ENCODE measurements at regions not wholly inside any gene's neighbourhood (a gene's known extent, or its start where the extent isn't known, plus 50 kb on each side); places are given as distances from the start of the nearest gene placed in this dataset.

DNA sequence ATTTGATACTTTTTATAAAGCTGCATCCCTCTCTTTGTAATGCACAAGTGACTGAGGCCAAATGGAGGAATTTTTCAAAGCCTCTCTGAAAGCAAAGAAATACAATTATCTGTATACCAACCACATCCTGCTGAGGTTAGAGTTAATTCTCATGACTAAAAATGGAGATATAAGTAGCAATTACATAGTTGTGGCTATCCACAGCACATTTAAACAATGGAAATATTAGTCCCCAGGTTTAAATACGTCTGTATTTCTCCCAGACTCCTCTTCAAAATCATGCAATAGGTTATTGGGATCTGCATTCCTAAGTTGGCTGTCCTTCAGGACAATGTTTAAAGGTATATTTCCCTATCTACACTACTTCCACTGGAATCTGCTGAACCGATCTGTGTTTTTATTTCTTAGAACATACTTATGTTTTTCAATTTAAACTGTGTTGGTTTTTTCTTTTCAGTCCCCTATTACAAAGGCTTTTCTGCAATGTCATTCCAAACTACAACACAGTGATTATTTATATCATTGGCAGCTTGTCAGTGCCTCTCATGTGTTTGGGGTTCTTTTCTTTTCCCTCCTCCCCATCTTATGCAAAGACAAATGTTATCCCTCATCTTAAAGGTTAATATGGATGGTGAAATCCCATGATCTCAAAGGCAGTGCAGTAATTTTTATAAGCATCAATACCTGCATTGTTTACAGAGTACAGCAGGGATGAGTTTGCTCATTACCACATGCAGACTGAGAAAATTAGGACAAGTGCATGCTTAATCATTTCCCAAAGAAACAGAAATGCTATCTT is 134.8 kb upstream of the FSHR start:
- no peak overlapping the region for H3K27ac ChIP-seq
- H3K36me3 ChIP-seq (ENCODE audit: insufficient read depth) = no peaks in the 10 kb centered on the region
- H3K4me3 ChIP-seq (IDR thresholded peaks at IDR 0.05; ENCODE audit: insufficient read depth, low read depth, low read length) = no peak overlapping the region
- H4K20me1 ChIP-seq (ENCODE audit: insufficient read depth) = no peaks in the 10 kb centered on the region
- H3K27me3 ChIP-seq (ENCODE audit: insufficient read depth, low read depth) = no peaks in the 10 kb centered on the region
- no peaks in the 10 kb centered on the region for H3K4me1 ChIP-seq (ENCODE audit: low read depth, poor library complexity, severe bottlenecking)
- no peak overlapping the region for H3K4me2 ChIP-seq
- H3K9ac ChIP-seq = no peak overlapping the region
- H3K79me2 ChIP-seq (ENCODE audit: insufficient read depth, low read depth) = no peaks in the 10 kb centered on the region
- TF ChIP-seq, protein P1, sequence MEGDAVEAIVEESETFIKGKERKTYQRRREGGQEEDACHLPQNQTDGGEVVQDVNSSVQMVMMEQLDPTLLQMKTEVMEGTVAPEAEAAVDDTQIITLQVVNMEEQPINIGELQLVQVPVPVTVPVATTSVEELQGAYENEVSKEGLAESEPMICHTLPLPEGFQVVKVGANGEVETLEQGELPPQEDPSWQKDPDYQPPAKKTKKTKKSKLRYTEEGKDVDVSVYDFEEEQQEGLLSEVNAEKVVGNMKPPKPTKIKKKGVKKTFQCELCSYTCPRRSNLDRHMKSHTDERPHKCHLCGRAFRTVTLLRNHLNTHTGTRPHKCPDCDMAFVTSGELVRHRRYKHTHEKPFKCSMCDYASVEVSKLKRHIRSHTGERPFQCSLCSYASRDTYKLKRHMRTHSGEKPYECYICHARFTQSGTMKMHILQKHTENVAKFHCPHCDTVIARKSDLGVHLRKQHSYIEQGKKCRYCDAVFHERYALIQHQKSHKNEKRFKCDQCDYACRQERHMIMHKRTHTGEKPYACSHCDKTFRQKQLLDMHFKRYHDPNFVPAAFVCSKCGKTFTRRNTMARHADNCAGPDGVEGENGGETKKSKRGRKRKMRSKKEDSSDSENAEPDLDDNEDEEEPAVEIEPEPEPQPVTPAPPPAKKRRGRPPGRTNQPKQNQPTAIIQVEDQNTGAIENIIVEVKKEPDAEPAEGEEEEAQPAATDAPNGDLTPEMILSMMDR (conservative IDR thresholded peaks at IDR 0.05; ENCODE audit: low read depth, low read length) = no peak
- H2AFZ ChIP-seq (ENCODE audit: low read depth) = no peak overlapping the region

DNA sequence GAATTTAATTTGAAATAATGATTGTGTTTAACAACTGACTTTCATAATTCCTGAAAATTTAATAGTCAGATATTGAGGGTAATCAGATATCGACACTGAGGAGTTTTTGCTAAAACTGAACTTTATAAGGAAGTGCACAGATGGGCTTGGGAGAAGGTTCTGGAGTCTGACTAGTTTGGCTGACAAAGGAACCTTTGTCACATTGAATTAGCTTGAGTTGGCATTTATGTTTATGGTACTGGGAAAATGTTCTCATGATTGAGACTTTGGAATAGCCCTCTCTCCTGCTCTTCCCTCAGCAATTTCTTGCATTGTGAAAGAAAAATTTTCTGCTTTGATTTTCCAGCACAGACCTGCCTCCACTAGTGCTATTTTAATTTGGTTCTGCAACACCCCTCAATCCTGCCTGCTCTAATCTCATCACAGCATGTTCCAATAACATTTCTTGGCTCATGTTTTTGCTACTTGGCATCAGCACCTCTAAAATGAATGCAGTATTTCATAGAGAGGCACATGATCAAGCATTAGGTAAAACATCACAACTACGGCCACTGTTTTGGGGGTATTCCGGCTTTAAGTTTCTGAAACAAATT is 133.9 kb upstream of the FSHR start:
- Histone ChIP-seq H4K20me1 (ENCODE audit: insufficient read depth) (no peaks in the 10 kb centered on the region), H3K36me3 (ENCODE audit: insufficient read depth) (no peaks in the 10 kb centered on the region), H3K79me2 (ENCODE audit: insufficient read depth, low read depth) (no peaks in the 10 kb centered on the region), H3K27ac (no peak overlapping the region), H3K4me3 (IDR thresholded peaks at IDR 0.05; ENCODE audit: insufficient read depth, low read depth, low read length) (no peak overlapping the region), H3K4me2 (no peak overlapping the region), H3K4me1 (ENCODE audit: low read depth, poor library complexity, severe bottlenecking) (no peaks in the 10 kb centered on the region), H3K9ac (no peak overlapping the region), H2AFZ (ENCODE audit: low read depth) (no peak overlapping the region), H3K27me3 (ENCODE audit: insufficient read depth, low read depth) (no peaks in the 10 kb centered on the region)
- TF ChIP-seq, protein P1 (conservative IDR thresholded peaks at IDR 0.05; ENCODE audit: low read depth, low read length) = no peak

DNA sequence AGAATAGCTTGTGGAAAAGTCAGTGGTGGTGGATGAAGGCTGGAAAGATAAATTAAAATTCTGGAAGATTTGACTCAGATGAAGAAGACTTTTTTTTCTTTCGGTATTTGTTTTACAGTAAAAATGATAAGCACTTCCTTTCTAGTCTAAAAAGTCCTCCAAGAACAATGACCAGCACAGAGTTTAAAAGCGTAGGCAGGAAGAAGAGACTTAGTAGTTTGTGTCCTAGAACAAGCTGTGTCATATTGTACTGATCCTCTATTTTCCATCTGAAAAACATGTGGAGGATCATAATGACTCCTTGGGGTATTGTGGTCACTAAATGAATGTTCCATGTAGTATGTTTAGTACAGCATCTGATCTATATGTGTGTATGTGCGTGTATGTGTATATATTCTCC is 132.4 kb upstream of the FSHR start:
- Histone ChIP-seq H3K9ac (no peak overlapping the region), H4K20me1 (ENCODE audit: insufficient read depth) (no peaks in the 10 kb centered on the region), H2AFZ (ENCODE audit: low read depth) (no peak overlapping the region), H3K4me1 (ENCODE audit: low read depth, poor library complexity, severe bottlenecking) (no peaks in the 10 kb centered on the region), H3K4me2 (no peak overlapping the region), H3K27ac (no peak overlapping the region), H3K27me3 (ENCODE audit: insufficient read depth, low read depth) (no peaks in the 10 kb centered on the region), H3K36me3 (ENCODE audit: insufficient read depth) (no peaks in the 10 kb centered on the region), H3K4me3 (IDR thresholded peaks at IDR 0.05; ENCODE audit: insufficient read depth, low read depth, low read length) (no peak overlapping the region), H3K79me2 (ENCODE audit: insufficient read depth, low read depth) (no peaks in the 10 kb centered on the region)
- TF ChIP-seq, protein P1 (conservative IDR thresholded peaks at IDR 0.05; ENCODE audit: low read depth, low read length) = no peak

- H2AFZ ChIP-seq (ENCODE audit: low read depth) = no peak overlapping the region
- no peaks in the 10 kb centered on the region for H3K4me1 ChIP-seq (ENCODE audit: low read depth, poor library complexity, severe bottlenecking)
Measured at GRCh38 chr2:49286045-49286444, 131.7 kb upstream of the FSHR start.

More at GRCh38 chr2:49286045-49286444, 131.7 kb upstream of the FSHR start:
- H3K27me3 ChIP-seq (ENCODE audit: insufficient read depth, low read depth) = no peaks in the 10 kb centered on the region
- TF ChIP-seq, protein P1 (conservative IDR thresholded peaks at IDR 0.05; ENCODE audit: low read depth, low read length) = no peak
- no peaks in the 10 kb centered on the region for H4K20me1 ChIP-seq (ENCODE audit: insufficient read depth)
- no peak overlapping the region for H3K4me3 ChIP-seq (IDR thresholded peaks at IDR 0.05; ENCODE audit: insufficient read depth, low read depth, low read length)
- H3K27ac ChIP-seq = no peak overlapping the region
- no peak overlapping the region for H3K9ac ChIP-seq
- no peaks in the 10 kb centered on the region for H3K79me2 ChIP-seq (ENCODE audit: insufficient read depth, low read depth)
- no peak overlapping the region for H3K4me2 ChIP-seq
- no peaks in the 10 kb centered on the region for H3K36me3 ChIP-seq (ENCODE audit: insufficient read depth)

All from KMS-11 (cell line).